Glutamatergic neuron (in vitro differentiated cells): ENCODE measurements at regions not wholly inside any gene's neighbourhood (a gene's known extent, or its start where the extent isn't known, plus 50 kb on each side); places are given as distances from the start of the nearest gene placed in this dataset.

Source experiments
- DNase-seq: peaks from one replicate; pipeline ENCODE4 v3.0.0; 2022
- H3K27ac Mint-ChIP-seq: one replicate; pipeline ENCODE4 v1.8.0; 2020; ENCODE audit warnings: mild to moderate bottlenecking, mixed read lengths, inconsistent platforms; ENCODE audit not compliant: unreplicated experiment
- H3K27me3 Mint-ChIP-seq: one replicate; pipeline ENCODE4 v1.8.0; 2020; ENCODE audit warnings: mild to moderate bottlenecking, moderate library complexity, mixed read lengths, inconsistent platforms; ENCODE audit not compliant: unreplicated experiment
- H3K36me3 Mint-ChIP-seq: one replicate; pipeline ENCODE4 v1.8.0; 2020; ENCODE audit warnings: mild to moderate bottlenecking, mixed read lengths, inconsistent platforms; ENCODE audit not compliant: unreplicated experiment
- H3K4me1 Mint-ChIP-seq: one replicate; pipeline ENCODE4 v1.8.0; 2020; ENCODE audit warnings: mild to moderate bottlenecking, low read depth, mixed read lengths, inconsistent platforms; ENCODE audit not compliant: unreplicated experiment
- H3K4me3 Mint-ChIP-seq: one replicate; pipeline ENCODE4 v1.8.0; 2020; ENCODE audit warnings: mild to moderate bottlenecking, mixed read lengths, inconsistent platforms; ENCODE audit not compliant: unreplicated experiment
- H3K9me3 Mint-ChIP-seq: one replicate; pipeline ENCODE4 v1.8.0; 2020; ENCODE audit warnings: mild to moderate bottlenecking, moderate library complexity, mixed read lengths, inconsistent platforms; ENCODE audit not compliant: unreplicated experiment
- CTCF ChIP-seq: fragments of 200-600 bp; sonication (generic); IDR thresholded peaks from one replicate; pipeline ENCODE4 v1.5.0; 2021; ENCODE audit not compliant: partially characterized antibody, unreplicated experiment

GRCh38 chr22:35475545-35475944 lies 65.1 kb upstream of the RASD2 start:
- Mint-ChIP-seq H3K27ac (no peak overlapping the region), H3K4me1 (peaks cover 6% of the 10 kb centered on the region), H3K4me3 (no peak overlapping the region), H3K36me3 (no peaks in the 10 kb centered on the region), H3K9me3 (peaks cover 5% of the 10 kb centered on the region), H3K27me3 (peaks cover 5% of the 10 kb centered on the region)
- no peak for DNase-seq
- TF ChIP-seq CTCF = no peak

- Mint-ChIP-seq H3K9me3 (peaks cover 6% of the 10 kb centered on the region), H3K27ac (no peak overlapping the region), H3K27me3 (peaks cover 5% of the 10 kb centered on the region), H3K4me3 (no peak overlapping the region), H3K4me1 (peaks cover 7% of the 10 kb centered on the region), H3K36me3 (no peaks in the 10 kb centered on the region)
- no peak for DNase-seq
- no peak for TF ChIP-seq CTCF
Observed at GRCh38 chr22:35476341-35476740, 64.3 kb upstream of the RASD2 start.

- H3K4me3 Mint-ChIP-seq = no peak overlapping the region
- H3K4me1 Mint-ChIP-seq = peaks cover 7% of the 10 kb centered on the region
- DNase-seq = no peak
- H3K27ac Mint-ChIP-seq = no peak overlapping the region
- peaks cover 6% of the 10 kb centered on the region for H3K9me3 Mint-ChIP-seq
- no peaks in the 10 kb centered on the region for H3K36me3 Mint-ChIP-seq
- TF ChIP-seq CTCF = no peak
- H3K27me3 Mint-ChIP-seq = peaks cover 5% of the 10 kb centered on the region
Observed at GRCh38 chr22:35477911-35478582, 62.6 kb upstream of the RASD2 start.

- TF ChIP-seq CTCF = no peak
- Mint-ChIP-seq H3K4me3 (no peak overlapping the region), H3K27ac (no peak overlapping the region), H3K9me3 (peaks cover 6% of the 10 kb centered on the region), H3K27me3 (peaks cover 3% of the 10 kb centered on the region), H3K4me1 (peaks cover 7% of the 10 kb centered on the region), H3K36me3 (no peaks in the 10 kb centered on the region)
- DNase-seq = no peak
Observed at GRCh38 chr22:35478633-35479107, 62.0 kb upstream of the RASD2 start.

- no peak overlapping the region for H3K4me3 Mint-ChIP-seq
- H3K36me3 Mint-ChIP-seq = no peaks in the 10 kb centered on the region
- no peak overlapping the region for H3K27ac Mint-ChIP-seq
- H3K4me1 Mint-ChIP-seq = peaks cover 7% of the 10 kb centered on the region
- H3K9me3 Mint-ChIP-seq = peaks cover 6% of the 10 kb centered on the region
- DNase-seq = no peak
- H3K27me3 Mint-ChIP-seq = peaks cover 3% of the 10 kb centered on the region
- TF ChIP-seq CTCF = no peak
Observed at GRCh38 chr22:35479359-35479758, 61.3 kb upstream of the RASD2 start.
